ENCODE measurements at regions not wholly inside any gene's neighbourhood (a gene's known extent, or its start where the extent isn't known, plus 50 kb on each side); places are given as distances from the start of the nearest gene placed in this dataset.
A peak's percentile ranks its signal among the peaks of the same experiment; 100 is the strongest.

DNA sequence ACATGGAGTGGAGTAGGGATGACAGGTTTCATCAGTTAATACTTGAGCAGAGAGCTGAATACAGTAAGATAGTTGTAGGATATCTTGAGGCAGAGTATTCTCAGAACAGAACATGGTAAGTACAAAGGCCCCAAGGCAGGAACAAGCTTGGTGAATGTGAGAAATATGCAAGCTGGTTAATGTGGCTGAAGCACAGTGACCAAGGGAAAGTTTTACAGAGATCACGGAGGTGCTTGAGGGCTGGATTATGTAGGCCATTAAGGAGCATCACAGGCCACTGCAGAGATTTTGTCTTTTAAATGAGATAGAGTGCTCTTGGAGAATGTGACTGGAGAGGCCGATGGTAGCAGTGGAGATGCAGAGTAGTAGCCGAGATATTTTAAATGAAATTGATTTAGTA is 54.0 kb upstream of the BOLA1 start:
- ATAC-seq, result no peak
- Histone ChIP-seq H3K4me2 (ENCODE audit: insufficient read depth, low read length) (peak overlapping the region; percentile 84), H4K20me1 (replicated peaks; ENCODE audit: control insufficient read depth, insufficient read depth, low read length) (peaks cover 30% of the 10 kb centered on the region), H2AFZ (ENCODE audit: low read depth, low read length) (no peak overlapping the region), H3K36me3 (ENCODE audit: control insufficient read depth, insufficient read depth, low read length) (peaks cover 33% of the 10 kb centered on the region), H3K9me1 (ENCODE audit: control insufficient read depth, insufficient read depth, low read length) (no peaks in the 10 kb centered on the region), H3K4me1 (replicated peaks in 1 of 2; ENCODE audit: control insufficient read depth in 2 of 2, insufficient read depth in 2 of 2, low read length in 2 of 2) (peaks cover 5 to 29% of the 10 kb centered on the region in 2 experiments; a peak in 4 of 5 replicates), H3K79me2 (ENCODE audit: control insufficient read depth, insufficient read depth, low read length) (peaks cover 69% of the 10 kb centered on the region), H3K27me3 (ENCODE audit: control insufficient read depth in 2 of 2, insufficient read depth in 2 of 2, low read length in 2 of 2) (no peaks in the 10 kb centered on the region), H3K9me3 (replicated peaks; ENCODE audit: control insufficient read depth, insufficient read depth, low read depth, low read length) (no peaks in the 10 kb centered on the region), H3K27ac (ENCODE audit: extremely low read depth, low read depth, low read length) (peak overlapping the region; percentile 81), H3K4me3 (peak overlapping the region; percentile 60), H3K9ac (ENCODE audit: insufficient read depth in 1 of 2, low read depth in 2 of 2, low read length in 2 of 2) (peak overlapping the region; percentile 82 to 93; a peak in 3 of 4 replicates)
- 7% methylated on average over 3 of the region's 3 CpGs for WGBS (ENCODE audit: insufficient coverage, low coverage, missing lambda C conversion rate)
- no peak for FAIRE-seq
- no TSS peak for BruUV-seq (replicated peaks)
- intact Hi-C loops (cut with micrococcal nuclease) (no loop called here), in situ Hi-C loops (cut with MboI) (no loop called here)
- ChIA-PET CTCF (ENCODE audit: low intra/inter-chr PET ratio) (no interaction called here), POLR2A (interaction anchor here (1.1 to 3.2 kb wide), 2 partner anchors 40 to 378 kb away, joined by 7 to 39 read pairs; a partner anchor contains a TSS)
- peak in 1 of 4 experiments; percentile 49 for DNase-seq (ENCODE audit: extremely low read depth in 1 of 4, low spot score in 3 of 4)
- TF ChIP-seq TAF15 (IDR thresholded peaks at IDR 0.05; ENCODE audit: low read depth, low read length), result no peak
- peak; percentile 4; the same call in 1 of the 2 replicates for TF ChIP-seq POLR2G (IDR thresholded peaks at IDR 0.05; ENCODE audit: low read depth, low read length)
- peak; percentile 18; the same call in 1 of the 2 replicates for TF ChIP-seq ZFX (CRISPR knock-in tag; IDR thresholded peaks at IDR 0.05)
- TF ChIP-seq, protein P1, sequence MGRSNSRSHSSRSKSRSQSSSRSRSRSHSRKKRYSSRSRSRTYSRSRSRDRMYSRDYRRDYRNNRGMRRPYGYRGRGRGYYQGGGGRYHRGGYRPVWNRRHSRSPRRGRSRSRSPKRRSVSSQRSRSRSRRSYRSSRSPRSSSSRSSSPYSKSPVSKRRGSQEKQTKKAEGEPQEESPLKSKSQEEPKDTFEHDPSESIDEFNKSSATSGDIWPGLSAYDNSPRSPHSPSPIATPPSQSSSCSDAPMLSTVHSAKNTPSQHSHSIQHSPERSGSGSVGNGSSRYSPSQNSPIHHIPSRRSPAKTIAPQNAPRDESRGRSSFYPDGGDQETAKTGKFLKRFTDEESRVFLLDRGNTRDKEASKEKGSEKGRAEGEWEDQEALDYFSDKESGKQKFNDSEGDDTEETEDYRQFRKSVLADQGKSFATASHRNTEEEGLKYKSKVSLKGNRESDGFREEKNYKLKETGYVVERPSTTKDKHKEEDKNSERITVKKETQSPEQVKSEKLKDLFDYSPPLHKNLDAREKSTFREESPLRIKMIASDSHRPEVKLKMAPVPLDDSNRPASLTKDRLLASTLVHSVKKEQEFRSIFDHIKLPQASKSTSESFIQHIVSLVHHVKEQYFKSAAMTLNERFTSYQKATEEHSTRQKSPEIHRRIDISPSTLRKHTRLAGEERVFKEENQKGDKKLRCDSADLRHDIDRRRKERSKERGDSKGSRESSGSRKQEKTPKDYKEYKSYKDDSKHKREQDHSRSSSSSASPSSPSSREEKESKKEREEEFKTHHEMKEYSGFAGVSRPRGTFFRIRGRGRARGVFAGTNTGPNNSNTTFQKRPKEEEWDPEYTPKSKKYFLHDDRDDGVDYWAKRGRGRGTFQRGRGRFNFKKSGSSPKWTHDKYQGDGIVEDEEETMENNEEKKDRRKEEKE (IDR thresholded peaks at IDR 0.05; ENCODE audit: borderline replicate concordance in 1 of 2, control insufficient read depth in 1 of 2, low read depth in 2 of 2, low read length in 1 of 2), result no peak
- TF ChIP-seq POLR2A (conservative IDR thresholded peaks at IDR 0.05), result 0 out of 2 replicates have a peak, but pooled peaks have one; percentile 31
- TF ChIP-seq, protein P2, sequence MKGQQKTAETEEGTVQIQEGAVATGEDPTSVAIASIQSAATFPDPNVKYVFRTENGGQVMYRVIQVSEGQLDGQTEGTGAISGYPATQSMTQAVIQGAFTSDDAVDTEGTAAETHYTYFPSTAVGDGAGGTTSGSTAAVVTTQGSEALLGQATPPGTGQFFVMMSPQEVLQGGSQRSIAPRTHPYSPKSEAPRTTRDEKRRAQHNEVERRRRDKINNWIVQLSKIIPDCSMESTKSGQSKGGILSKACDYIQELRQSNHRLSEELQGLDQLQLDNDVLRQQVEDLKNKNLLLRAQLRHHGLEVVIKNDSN (CRISPR knock-in tag; IDR thresholded peaks at IDR 0.05), result no peak
- TF ChIP-seq, protein P3, sequence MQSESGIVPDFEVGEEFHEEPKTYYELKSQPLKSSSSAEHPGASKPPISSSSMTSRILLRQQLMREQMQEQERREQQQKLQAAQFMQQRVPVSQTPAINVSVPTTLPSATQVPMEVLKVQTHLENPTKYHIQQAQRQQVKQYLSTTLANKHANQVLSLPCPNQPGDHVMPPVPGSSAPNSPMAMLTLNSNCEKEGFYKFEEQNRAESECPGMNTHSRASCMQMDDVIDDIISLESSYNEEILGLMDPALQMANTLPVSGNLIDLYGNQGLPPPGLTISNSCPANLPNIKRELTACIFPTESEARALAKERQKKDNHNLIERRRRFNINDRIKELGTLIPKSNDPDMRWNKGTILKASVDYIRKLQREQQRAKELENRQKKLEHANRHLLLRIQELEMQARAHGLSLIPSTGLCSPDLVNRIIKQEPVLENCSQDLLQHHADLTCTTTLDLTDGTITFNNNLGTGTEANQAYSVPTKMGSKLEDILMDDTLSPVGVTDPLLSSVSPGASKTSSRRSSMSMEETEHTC (IDR thresholded peaks at IDR 0.05), result no peak
- no peak for TF ChIP-seq TCF7L2 (IDR thresholded peaks at IDR 0.05; ENCODE audit: low read depth, low read length)
- TF ChIP-seq, protein P4, sequence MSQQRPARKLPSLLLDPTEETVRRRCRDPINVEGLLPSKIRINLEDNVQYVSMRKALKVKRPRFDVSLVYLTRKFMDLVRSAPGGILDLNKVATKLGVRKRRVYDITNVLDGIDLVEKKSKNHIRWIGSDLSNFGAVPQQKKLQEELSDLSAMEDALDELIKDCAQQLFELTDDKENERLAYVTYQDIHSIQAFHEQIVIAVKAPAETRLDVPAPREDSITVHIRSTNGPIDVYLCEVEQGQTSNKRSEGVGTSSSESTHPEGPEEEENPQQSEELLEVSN (IDR thresholded peaks at IDR 0.05; ENCODE audit: borderline replicate concordance in 1 of 2, extremely low read depth in 1 of 2, insufficient read depth in 1 of 2, insufficient read length in 1 of 2, low read depth in 1 of 2, low read length in 1 of 2, poor library complexity in 1 of 2, severe bottlenecking in 1 of 2), result no peak
- TF ChIP-seq ATF7 (IDR thresholded peaks at IDR 0.05), result no peak
- TF ChIP-seq GTF2E2 (tag; IDR thresholded peaks at IDR 0.05), result no peak
- TF ChIP-seq HEY1 (CRISPR knock-in tag; IDR thresholded peaks at IDR 0.05; ENCODE audit: borderline replicate concordance), result no peak
- TF ChIP-seq RFX7 (CRISPR knock-in tag; IDR thresholded peaks at IDR 0.05), result no peak
- no peak for TF ChIP-seq ZNF586 (CRISPR knock-in tag; conservative IDR thresholded peaks at IDR 0.05)
- no peak for TF ChIP-seq ARID1B (IDR thresholded peaks at IDR 0.05)
- no peak for TF ChIP-seq ETS2 (tag; IDR thresholded peaks at IDR 0.05; ENCODE audit: borderline replicate concordance, poor library complexity, severe bottlenecking)
- TF ChIP-seq ZNF764 (CRISPR knock-in tag; IDR thresholded peaks at IDR 0.05; ENCODE audit: low read depth), result no peak
